Gastroesophageal sphincter (tissue), 3 donors: ENCODE measurements at regions not wholly inside any gene's neighbourhood (a gene's known extent, or its start where the extent isn't known, plus 50 kb on each side); places are given as distances from the start of the nearest gene placed in this dataset.

Source experiments
- POLR2A ChIP-seq, 2 donors: fragments of 450-650 bp; IDR thresholded peaks; one replicate each; pipeline ENCODE4 v1.6.1; 2017; ENCODE audit warnings: antibody characterized with exemption in 2 of 2, mild to moderate bottlenecking in 2 of 2, moderate library complexity in 1 of 2
- POLR2AphosphoS5 ChIP-seq: sonication (generic); formaldehyde crosslinking; IDR thresholded peaks from one replicate; pipeline ENCODE4 v1.6.1; 2017; ENCODE audit warnings: antibody characterized with exemption
- TF ChIP-seq, protein P1 (sequence below), 4 experiments: fragments of 200-600 bp in 2 of 4; fragments of 450-650 bp in 2 of 4; sonication (generic) in 1 of 4; IDR thresholded peaks; one replicate each; pipeline ENCODE4 v1.5.1; 2017 to 2019; ENCODE audit warnings: antibody characterized with exemption in 4 of 4, mild to moderate bottlenecking in 2 of 4, moderate library complexity in 2 of 4

DNA sequence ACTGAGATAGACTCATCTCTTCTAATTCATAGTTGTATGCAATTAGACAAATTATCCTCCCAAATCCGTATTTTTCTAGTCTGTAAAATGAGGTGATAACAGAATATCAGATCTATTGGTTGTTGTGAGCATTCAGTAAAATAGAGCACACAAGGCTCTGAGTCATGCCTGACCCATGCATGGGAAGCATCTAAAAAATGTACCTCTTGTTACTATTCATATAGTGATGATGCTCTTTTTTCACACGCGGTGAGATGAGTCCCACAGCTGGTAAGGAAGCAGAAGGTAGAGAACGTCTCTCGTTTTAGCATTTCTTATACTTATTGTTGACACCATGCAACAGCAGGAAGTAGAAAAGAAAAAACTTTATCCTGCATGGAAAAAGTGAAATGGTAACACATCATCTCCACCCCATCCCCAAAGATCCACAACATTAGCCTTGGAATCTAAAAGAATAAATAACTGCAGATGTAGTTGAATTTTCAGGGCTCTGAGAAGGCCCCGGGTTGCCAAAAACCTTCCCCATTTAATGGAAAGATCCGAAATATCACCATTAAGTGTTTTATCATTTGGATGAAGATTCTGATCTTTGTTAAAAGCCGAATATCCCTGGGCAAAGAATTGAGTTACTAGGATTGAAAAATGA, 215.6 kb downstream of the TMEM114 start:
- TF ChIP-seq, protein P1, sequence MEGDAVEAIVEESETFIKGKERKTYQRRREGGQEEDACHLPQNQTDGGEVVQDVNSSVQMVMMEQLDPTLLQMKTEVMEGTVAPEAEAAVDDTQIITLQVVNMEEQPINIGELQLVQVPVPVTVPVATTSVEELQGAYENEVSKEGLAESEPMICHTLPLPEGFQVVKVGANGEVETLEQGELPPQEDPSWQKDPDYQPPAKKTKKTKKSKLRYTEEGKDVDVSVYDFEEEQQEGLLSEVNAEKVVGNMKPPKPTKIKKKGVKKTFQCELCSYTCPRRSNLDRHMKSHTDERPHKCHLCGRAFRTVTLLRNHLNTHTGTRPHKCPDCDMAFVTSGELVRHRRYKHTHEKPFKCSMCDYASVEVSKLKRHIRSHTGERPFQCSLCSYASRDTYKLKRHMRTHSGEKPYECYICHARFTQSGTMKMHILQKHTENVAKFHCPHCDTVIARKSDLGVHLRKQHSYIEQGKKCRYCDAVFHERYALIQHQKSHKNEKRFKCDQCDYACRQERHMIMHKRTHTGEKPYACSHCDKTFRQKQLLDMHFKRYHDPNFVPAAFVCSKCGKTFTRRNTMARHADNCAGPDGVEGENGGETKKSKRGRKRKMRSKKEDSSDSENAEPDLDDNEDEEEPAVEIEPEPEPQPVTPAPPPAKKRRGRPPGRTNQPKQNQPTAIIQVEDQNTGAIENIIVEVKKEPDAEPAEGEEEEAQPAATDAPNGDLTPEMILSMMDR (IDR thresholded peaks at IDR 0.05): no peak
- TF ChIP-seq POLR2AphosphoS5 (no peak), POLR2A (IDR thresholded peaks at IDR 0.05) (no peak)
